OCI-LY7 (cell line): ENCODE measurements at regions not wholly inside any gene's neighbourhood (a gene's known extent, or its start where the extent isn't known, plus 50 kb on each side); places are given as distances from the start of the nearest gene placed in this dataset.

Experiments used
- EZH2phosphoT487 ChIP-seq: fragments of 200-600 bp; sonication (generic); IDR thresholded peaks from 2 replicates; pipeline ENCODE4 v1.6.1; 2018; ENCODE audit warnings: low read depth, borderline replicate concordance, mild to moderate bottlenecking, mixed run types, antibody characterized with exemption, low read length, moderate library complexity, mixed read lengths
- TF ChIP-seq, protein P1 (sequence below): fragments of 200-600 bp; sonication (generic); conservative IDR thresholded peaks from 2 replicates; pipeline ENCODE4 v1.5.1; 2014; ENCODE audit warnings: mild to moderate bottlenecking, antibody characterized with exemption, low read length, moderate library complexity, mixed read lengths

DNA sequence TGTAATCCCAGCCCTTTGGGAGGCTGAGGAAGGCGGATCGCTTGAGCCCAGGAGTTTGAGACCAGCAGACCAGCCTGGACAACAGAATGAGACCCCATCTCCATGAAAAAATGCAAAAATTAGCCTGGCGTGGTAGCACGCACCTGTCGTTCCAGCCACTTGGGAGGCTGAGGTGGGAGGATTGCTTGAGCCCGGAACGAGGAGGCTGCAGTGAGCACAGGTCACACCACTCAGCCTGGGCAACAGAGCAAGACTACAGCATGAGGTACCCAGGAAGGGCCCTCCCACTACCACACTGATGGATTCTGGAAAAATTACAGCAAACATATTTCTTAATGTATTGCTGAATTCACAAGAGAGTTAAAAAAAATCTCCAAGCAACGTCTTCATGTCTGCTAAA is 56.3 kb upstream of the HPCAL1 start:
- TF ChIP-seq, protein P1, sequence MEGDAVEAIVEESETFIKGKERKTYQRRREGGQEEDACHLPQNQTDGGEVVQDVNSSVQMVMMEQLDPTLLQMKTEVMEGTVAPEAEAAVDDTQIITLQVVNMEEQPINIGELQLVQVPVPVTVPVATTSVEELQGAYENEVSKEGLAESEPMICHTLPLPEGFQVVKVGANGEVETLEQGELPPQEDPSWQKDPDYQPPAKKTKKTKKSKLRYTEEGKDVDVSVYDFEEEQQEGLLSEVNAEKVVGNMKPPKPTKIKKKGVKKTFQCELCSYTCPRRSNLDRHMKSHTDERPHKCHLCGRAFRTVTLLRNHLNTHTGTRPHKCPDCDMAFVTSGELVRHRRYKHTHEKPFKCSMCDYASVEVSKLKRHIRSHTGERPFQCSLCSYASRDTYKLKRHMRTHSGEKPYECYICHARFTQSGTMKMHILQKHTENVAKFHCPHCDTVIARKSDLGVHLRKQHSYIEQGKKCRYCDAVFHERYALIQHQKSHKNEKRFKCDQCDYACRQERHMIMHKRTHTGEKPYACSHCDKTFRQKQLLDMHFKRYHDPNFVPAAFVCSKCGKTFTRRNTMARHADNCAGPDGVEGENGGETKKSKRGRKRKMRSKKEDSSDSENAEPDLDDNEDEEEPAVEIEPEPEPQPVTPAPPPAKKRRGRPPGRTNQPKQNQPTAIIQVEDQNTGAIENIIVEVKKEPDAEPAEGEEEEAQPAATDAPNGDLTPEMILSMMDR = no peak
- no peak for TF ChIP-seq EZH2phosphoT487
